ENCODE measurements at regions not wholly inside any gene's neighbourhood (a gene's known extent, or its start where the extent isn't known, plus 50 kb on each side); places are given as distances from the start of the nearest gene placed in this dataset.
A peak's percentile ranks its signal among the peaks of the same experiment; 100 is the strongest.
"Not testable (repeated sequence)": the region's sequence is repeated elsewhere in the genome, so short reads cannot be mapped to it uniquely, and the experiment has no call there.

GRCh38 chr3:144692488-144692887 lies 720.9 kb downstream of the DIPK2A start:
- Histone ChIP-seq H3K4me1 (replicated peaks in 1 of 2) (peaks cover 0 to 3% of the 10 kb centered on the region in 2 donors), H3K4me3 (no peak overlapping the region), H3K27ac (no peak overlapping the region)
- WGBS, 10 experiments = 29 to 100% (median 83%) methylated on average over 1 to 4 of the region's 4 CpGs; no CpG with 5 or more reads in 2 of the 10 experiments
- ATAC-seq (replicated peaks in 6 of 8) = no peak
- in situ Hi-C loops (cut with MboI; ENCODE audit: low pct_unique_long_range_greater_than_20kb in 2 of 9, low sequenced_read_pairs in 9 of 9, unreplicated experiment in 9 of 9) = no loop called here

- in situ Hi-C loops (cut with MboI; ENCODE audit: low pct_unique_long_range_greater_than_20kb in 2 of 9, low sequenced_read_pairs in 9 of 9, unreplicated experiment in 9 of 9) = no loop called here
- Histone ChIP-seq H3K4me1 (replicated peaks in 1 of 2) (peaks cover 0 to 5% of the 10 kb centered on the region in 2 donors), H3K27ac (no peak overlapping the region), H3K4me3 (no peak overlapping the region)
- 10 to 100% (median 67%) methylated on average over 1 of the region's 1 CpG; no CpG with 5 or more reads in 1 of the 10 experiments for WGBS, 10 experiments
- ATAC-seq (replicated peaks in 6 of 8) = no peak
These were observed 736.8 kb downstream of the DIPK2A start for GRCh38 chr3:144708437-144708836.

- 31 to 100% (median 96%) methylated on average over 1 to 7 of the region's 7 CpGs; no CpG with 5 or more reads in 1 of the 10 experiments for WGBS, 10 experiments
- Histone ChIP-seq H3K4me1 (replicated peaks in 1 of 2) (no peaks in the 10 kb centered on the region), H3K4me3 (no peak overlapping the region), H3K27ac (no peak overlapping the region)
- ATAC-seq (replicated peaks in 6 of 8) = no peak
- in situ Hi-C loops (cut with MboI; ENCODE audit: low pct_unique_long_range_greater_than_20kb in 2 of 9, low sequenced_read_pairs in 9 of 9, unreplicated experiment in 9 of 9) = no loop called here
These were observed 765.7 kb downstream of the DIPK2A start for GRCh38 chr3:144737281-144737680.

- in situ Hi-C loops (cut with MboI; ENCODE audit: low pct_unique_long_range_greater_than_20kb in 2 of 9, low sequenced_read_pairs in 9 of 9, unreplicated experiment in 9 of 9) = no loop called here
- Histone ChIP-seq H3K4me3 (no peak overlapping the region), H3K27ac (no peak overlapping the region), H3K4me1 (replicated peaks in 1 of 2) (no peaks in the 10 kb centered on the region)
- ATAC-seq (replicated peaks in 6 of 8) = peak in 1 of 8 experiments; percentile 68
- WGBS, 10 experiments = 30 to 100% (median 94%) methylated on average over 1 of the region's 1 CpG; no CpG with 5 or more reads in 2 of the 10 experiments
These were observed 771.6 kb downstream of the DIPK2A start for GRCh38 chr3:144743225-144743668.

GRCh38 chr3:144744473-144744872 lies 772.9 kb downstream of the DIPK2A start:
- no peak overlapping the region for H3K4me3 ChIP-seq
- H3K4me1 ChIP-seq (replicated peaks in 1 of 2) = no peaks in the 10 kb centered on the region
- WGBS, 10 experiments = 0 to 100% (median 76%) methylated on average over 1 to 4 of the region's 4 CpGs; no CpG with 5 or more reads in 1 of the 10 experiments
- H3K27ac ChIP-seq = no peak overlapping the region
- no peak for ATAC-seq (replicated peaks in 6 of 8)
- in situ Hi-C loops (cut with MboI; ENCODE audit: low pct_unique_long_range_greater_than_20kb in 2 of 9, low sequenced_read_pairs in 9 of 9, unreplicated experiment in 9 of 9) = no loop called here

- no peak overlapping the region for H3K27ac ChIP-seq
- in situ Hi-C loops (cut with MboI; ENCODE audit: low pct_unique_long_range_greater_than_20kb in 2 of 9, low sequenced_read_pairs in 9 of 9, unreplicated experiment in 9 of 9) = no loop called here
- ATAC-seq (replicated peaks in 6 of 8) = no peak
These were observed 775.0 kb downstream of the DIPK2A start for GRCh38 chr3:144746631-144747030.

GRCh38 chr3:144749536-144750253 lies 778.1 kb downstream of the DIPK2A start:
- 100% methylated on average over 2 of the region's 38 CpGs; no CpG with 5 or more reads in 9 of the 10 experiments for WGBS, 10 experiments
- not testable (repeated sequence) for H3K4me3 ChIP-seq; H3K4me1 ChIP-seq (replicated peaks in 1 of 2); ATAC-seq (replicated peaks in 6 of 8); H3K27ac ChIP-seq
- in situ Hi-C loops (cut with MboI; ENCODE audit: low pct_unique_long_range_greater_than_20kb in 2 of 9, low sequenced_read_pairs in 9 of 9, unreplicated experiment in 9 of 9) = loop anchor here in 1 of 9 experiments (25.0 kb wide), 1 partner anchor 762 kb away; no protein-coding TSS in a partner anchor

More at GRCh38 chr3:144746631-144747030, 775.0 kb downstream of the DIPK2A start:
- Histone ChIP-seq H3K4me1 (replicated peaks in 1 of 2) (no peaks in the 10 kb centered on the region), H3K4me3 (no peak overlapping the region)
- WGBS, 10 experiments = 40 to 94% (median 65%) methylated on average over 1 to 2 of the region's 2 CpGs; no CpG with 5 or more reads in 2 of the 10 experiments

GRCh38 chr3:144754076-144754783 lies 782.6 kb downstream of the DIPK2A start:
- Histone ChIP-seq H3K4me3 (no peak overlapping the region), H3K27ac (no peak overlapping the region), H3K4me1 (replicated peaks in 1 of 2) (no peaks in the 10 kb centered on the region)
- WGBS, 10 experiments = 0 to 100% (median 63%) methylated on average over 1 to 3 of the region's 3 CpGs; no CpG with 5 or more reads in 2 of the 10 experiments
- in situ Hi-C loops (cut with MboI; ENCODE audit: low pct_unique_long_range_greater_than_20kb in 2 of 9, low sequenced_read_pairs in 9 of 9, unreplicated experiment in 9 of 9) = loop anchor here in 1 of 9 experiments (25.0 kb wide), 1 partner anchor 767 kb away; no protein-coding TSS in a partner anchor
- no peak for ATAC-seq (replicated peaks in 6 of 8)

GRCh38 chr3:144756704-144757440 lies 785.2 kb downstream of the DIPK2A start:
- Histone ChIP-seq H3K4me1 (replicated peaks in 1 of 2) (no peaks in the 10 kb centered on the region), H3K4me3 (no peak overlapping the region), H3K27ac (no peak overlapping the region)
- in situ Hi-C loops (cut with MboI; ENCODE audit: low pct_unique_long_range_greater_than_20kb in 2 of 9, low sequenced_read_pairs in 9 of 9, unreplicated experiment in 9 of 9) = loop anchor here in 1 of 9 experiments (25.0 kb wide), 1 partner anchor 770 kb away; no protein-coding TSS in a partner anchor
- 80 to 100% (median 90%) methylated on average over 1 to 2 of the region's 27 CpGs; no CpG with 5 or more reads in 6 of the 10 experiments for WGBS, 10 experiments
- ATAC-seq (replicated peaks in 6 of 8) = no peak

GRCh38 chr3:144760831-144761230 lies 789.2 kb downstream of the DIPK2A start:
- no peaks in the 10 kb centered on the region for H3K4me1 ChIP-seq (replicated peaks in 1 of 2)
- 0 to 100% (median 100%) methylated on average over 1 to 2 of the region's 2 CpGs; no CpG with 5 or more reads in 1 of the 10 experiments for WGBS, 10 experiments
- no peak overlapping the region for H3K4me3 ChIP-seq
- no peak overlapping the region for H3K27ac ChIP-seq
- in situ Hi-C loops (cut with MboI; ENCODE audit: low pct_unique_long_range_greater_than_20kb in 2 of 9, low sequenced_read_pairs in 9 of 9, unreplicated experiment in 9 of 9) = loop anchor here in 1 of 9 experiments (25.0 kb wide), 1 partner anchor 774 kb away; no protein-coding TSS in a partner anchor
- no peak for ATAC-seq (replicated peaks in 6 of 8)

GRCh38 chr3:144762091-144762490 lies 790.5 kb downstream of the DIPK2A start:
- no peak for ATAC-seq (replicated peaks in 6 of 8)
- Histone ChIP-seq H3K4me3 (no peak overlapping the region), H3K27ac (no peak overlapping the region), H3K4me1 (replicated peaks in 1 of 2) (no peaks in the 10 kb centered on the region)
- WGBS, 10 experiments = 75 to 100% (median 100%) methylated on average over 1 of the region's 1 CpG; no CpG with 5 or more reads in 3 of the 10 experiments
- in situ Hi-C loops (cut with MboI; ENCODE audit: low pct_unique_long_range_greater_than_20kb in 2 of 9, low sequenced_read_pairs in 9 of 9, unreplicated experiment in 9 of 9) = loop anchor here in 1 of 9 experiments (25.0 kb wide), 1 partner anchor 775 kb away; no protein-coding TSS in a partner anchor

- WGBS, 10 experiments = 12 to 100% (median 39%) methylated on average over 1 to 3 of the region's 3 CpGs; no CpG with 5 or more reads in 1 of the 10 experiments
- Histone ChIP-seq H3K4me1 (replicated peaks in 1 of 2) (no peaks in the 10 kb centered on the region), H3K27ac (no peak overlapping the region), H3K4me3 (no peak overlapping the region)
- in situ Hi-C loops (cut with MboI; ENCODE audit: low pct_unique_long_range_greater_than_20kb in 2 of 9, low sequenced_read_pairs in 9 of 9, unreplicated experiment in 9 of 9) = loop anchor here in 1 of 9 experiments (25.0 kb wide), 1 partner anchor 777 kb away; no protein-coding TSS in a partner anchor
- peak in 1 of 8 experiments; percentile 45 for ATAC-seq (replicated peaks in 6 of 8)
These were observed 792.3 kb downstream of the DIPK2A start for GRCh38 chr3:144763878-144764454.

All from motor neuron (in vitro differentiated cells).